Activated T-cell treated with anti-CD3 and anti-CD28 coated beads, Interleukin-2, amount 50 U/mL, for 24 hours (primary cell): ENCODE measurements at regions not wholly inside any gene's neighbourhood (a gene's known extent, or its start where the extent isn't known, plus 50 kb on each side); places are given as distances from the start of the nearest gene placed in this dataset.
A peak's percentile ranks its signal among the peaks of the same experiment; 100 is the strongest.
"Not testable (repeated sequence)": the region's sequence is repeated elsewhere in the genome, so short reads cannot be mapped to it uniquely, and the experiment has no call there.

Source experiments
- DNase-seq: peaks from one replicate; pipeline ENCODE4 v3.0.0-alpha.2; 2020
- H3K27ac Mint-ChIP-seq: 2 replicates; pipeline ENCODE4 v1.8.0; 2020; ENCODE audit warnings: mild to moderate bottlenecking, mixed read lengths
- H3K27me3 Mint-ChIP-seq: 2 replicates; pipeline ENCODE4 v1.8.0; 2020; ENCODE audit warnings: mixed read lengths
- H3K36me3 Mint-ChIP-seq: 2 replicates; pipeline ENCODE4 v1.8.0; 2020; ENCODE audit warnings: low read depth, mixed read lengths
- H3K4me1 Mint-ChIP-seq: 2 replicates; pipeline ENCODE4 v1.8.0; 2020; ENCODE audit warnings: low read depth, mixed read lengths
- H3K4me3 Mint-ChIP-seq: 2 replicates; pipeline ENCODE4 v1.8.0; 2020; ENCODE audit warnings: mild to moderate bottlenecking, moderate library complexity, mixed read lengths
- H3K9me3 Mint-ChIP-seq: 2 replicates; pipeline ENCODE4 v1.8.0; 2020; ENCODE audit warnings: mixed read lengths

DNA sequence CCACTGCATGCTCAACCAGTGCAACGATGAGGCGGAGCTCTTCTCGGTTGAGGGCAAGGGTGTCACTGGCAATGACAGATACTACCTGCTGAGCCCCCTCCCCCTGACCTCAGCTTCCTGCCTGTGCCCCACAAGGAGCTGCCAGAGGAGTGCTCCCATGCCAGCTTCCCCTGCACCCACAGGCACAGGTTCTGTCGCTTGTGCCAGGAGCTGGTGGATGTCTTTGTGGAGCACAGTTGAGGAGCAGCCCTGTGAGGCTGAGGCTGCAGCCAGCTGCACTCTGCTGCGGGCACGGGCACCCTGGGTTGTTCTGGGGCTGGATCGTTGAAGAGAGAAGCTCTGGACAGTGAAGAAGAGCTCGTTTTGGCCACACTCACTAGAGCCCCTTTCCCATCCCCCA, 165.3 kb upstream of the ZNF267 start:
- Mint-ChIP-seq H3K36me3 (peaks cover 70% of the 10 kb centered on the region), H3K9me3 (no peaks in the 10 kb centered on the region), H3K27me3 (no peaks in the 10 kb centered on the region), H3K4me3 (no peak overlapping the region), H3K27ac (peak overlapping the region; percentile 14), H3K4me1 (peaks cover 40% of the 10 kb centered on the region)
- peak; percentile 45 for DNase-seq

GRCh38 chr16:31709181-31709580, 164.4 kb upstream of the ZNF267 start:
- H3K9me3 Mint-ChIP-seq = peaks cover under 1% of the 10 kb centered on the region
- H3K27me3 Mint-ChIP-seq = no peaks in the 10 kb centered on the region
- peaks cover 43% of the 10 kb centered on the region for H3K4me1 Mint-ChIP-seq
- peaks cover 69% of the 10 kb centered on the region for H3K36me3 Mint-ChIP-seq
- DNase-seq = no peak
- peak overlapping the region; percentile 12 for H3K27ac Mint-ChIP-seq
- no peak overlapping the region for H3K4me3 Mint-ChIP-seq

GRCh38 chr16:31710134-31710533, 163.5 kb upstream of the ZNF267 start:
- DNase-seq = no peak
- Mint-ChIP-seq H3K4me1 (peaks cover 52% of the 10 kb centered on the region), H3K9me3 (peaks cover 4% of the 10 kb centered on the region), H3K27me3 (no peaks in the 10 kb centered on the region), H3K36me3 (peaks cover 69% of the 10 kb centered on the region), H3K4me3 (no peak overlapping the region), H3K27ac (peak overlapping the region; percentile 14)

DNA sequence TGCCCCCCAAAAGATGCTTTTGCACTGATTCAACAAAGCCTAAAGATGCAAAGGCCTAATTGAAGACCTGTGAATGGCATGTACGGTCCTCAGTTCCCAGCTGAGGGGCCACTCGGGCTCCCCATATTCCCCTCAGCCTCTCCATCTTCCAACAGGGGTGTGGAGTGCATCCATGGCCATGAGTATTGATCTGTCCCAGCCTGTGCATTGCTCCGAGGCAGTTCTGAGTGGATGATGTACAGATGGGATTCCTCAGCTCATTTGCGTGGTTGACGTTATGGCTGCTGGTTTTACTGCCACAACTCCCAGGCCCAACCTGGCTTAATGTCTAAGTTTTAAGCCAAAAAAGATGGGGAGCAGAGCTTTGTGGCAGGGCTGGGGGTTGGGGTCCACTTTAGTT, 162.7 kb upstream of the ZNF267 start:
- Mint-ChIP-seq H3K27ac (no peak overlapping the region), H3K9me3 (peaks cover 4% of the 10 kb centered on the region), H3K4me1 (peaks cover 60% of the 10 kb centered on the region), H3K4me3 (no peak overlapping the region), H3K36me3 (peaks cover 69% of the 10 kb centered on the region), H3K27me3 (no peaks in the 10 kb centered on the region)
- DNase-seq = no peak

- no peak for DNase-seq
- Mint-ChIP-seq H3K36me3 (peaks cover 69% of the 10 kb centered on the region), H3K27ac (no peak overlapping the region), H3K4me1 (peaks cover 60% of the 10 kb centered on the region), H3K4me3 (no peak overlapping the region), H3K27me3 (no peaks in the 10 kb centered on the region), H3K9me3 (peaks cover 4% of the 10 kb centered on the region)
Measured at GRCh38 chr16:31711344-31711845, 162.2 kb upstream of the ZNF267 start.

GRCh38 chr16:31712064-31712540, 161.5 kb upstream of the ZNF267 start:
- Mint-ChIP-seq H3K4me3 (no peak overlapping the region), H3K9me3 (peaks cover 4% of the 10 kb centered on the region), H3K36me3 (peaks cover 69% of the 10 kb centered on the region), H3K27ac (peak overlapping the region; percentile 29), H3K4me1 (peaks cover 59% of the 10 kb centered on the region), H3K27me3 (no peaks in the 10 kb centered on the region)
- DNase-seq = no peak

GRCh38 chr16:31713071-31713944, 160.3 kb upstream of the ZNF267 start:
- Mint-ChIP-seq H3K36me3 (peaks cover 69% of the 10 kb centered on the region), H3K9me3 (peaks cover 4% of the 10 kb centered on the region), H3K4me3 (peak overlapping the region; percentile 98), H3K4me1 (peaks cover 56% of the 10 kb centered on the region), H3K27ac (peak overlapping the region; percentile 99), H3K27me3 (no peaks in the 10 kb centered on the region)
- peak; percentile 91 for DNase-seq

DNA sequence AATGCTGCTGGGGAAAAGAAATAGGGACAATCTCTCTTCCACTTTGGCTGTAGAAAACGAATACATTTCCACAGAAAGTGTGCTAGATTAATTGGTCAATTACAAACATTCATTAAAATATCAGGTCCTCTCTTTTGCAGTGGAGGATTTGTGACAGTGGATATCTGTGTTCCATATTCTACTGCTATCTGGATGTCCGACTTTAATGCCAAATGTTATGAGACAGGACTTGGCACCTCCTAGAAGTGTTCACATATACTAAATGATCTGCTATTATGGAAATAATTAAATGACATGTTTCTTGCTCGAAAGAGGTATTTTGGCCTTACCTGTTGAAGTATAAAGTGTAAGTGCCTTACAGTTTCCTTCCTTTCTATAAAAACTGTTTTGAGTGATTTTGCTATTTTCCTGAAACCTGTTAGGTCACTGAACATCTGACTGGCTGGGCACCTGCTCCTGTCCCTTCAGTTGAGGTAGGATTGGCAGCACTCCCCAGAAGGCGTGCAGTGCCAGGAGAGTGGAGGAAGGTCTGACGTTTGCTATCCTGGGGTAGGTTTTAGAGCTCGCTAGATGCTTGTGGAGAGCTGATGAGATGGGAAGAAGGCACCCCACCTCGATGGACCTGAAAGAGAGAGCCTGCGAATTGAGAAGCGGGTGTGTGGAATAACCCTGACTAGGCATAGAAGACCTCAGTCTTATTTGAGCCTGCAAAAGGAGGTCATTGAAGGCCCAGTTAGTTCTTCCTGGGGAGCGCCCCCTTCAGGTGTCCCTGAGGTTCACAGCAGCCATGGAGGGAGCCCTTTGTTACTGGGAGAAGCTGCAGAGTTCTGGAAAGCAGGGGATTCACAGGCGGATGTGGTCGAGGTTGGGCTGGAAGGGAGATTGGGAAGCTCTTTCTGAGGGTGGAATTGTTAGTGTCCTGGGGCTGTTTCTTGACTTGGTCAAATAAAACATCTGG, 159.4 kb upstream of the ZNF267 start:
- H3K36me3 Mint-ChIP-seq = peaks cover 71% of the 10 kb centered on the region
- peak overlapping the region; percentile 98 for H3K4me3 Mint-ChIP-seq
- DNase-seq = no peak
- H3K4me1 Mint-ChIP-seq = peaks cover 54% of the 10 kb centered on the region
- no peaks in the 10 kb centered on the region for H3K27me3 Mint-ChIP-seq
- H3K27ac Mint-ChIP-seq = peak overlapping the region; percentile 99
- H3K9me3 Mint-ChIP-seq = peaks cover 4% of the 10 kb centered on the region

DNA sequence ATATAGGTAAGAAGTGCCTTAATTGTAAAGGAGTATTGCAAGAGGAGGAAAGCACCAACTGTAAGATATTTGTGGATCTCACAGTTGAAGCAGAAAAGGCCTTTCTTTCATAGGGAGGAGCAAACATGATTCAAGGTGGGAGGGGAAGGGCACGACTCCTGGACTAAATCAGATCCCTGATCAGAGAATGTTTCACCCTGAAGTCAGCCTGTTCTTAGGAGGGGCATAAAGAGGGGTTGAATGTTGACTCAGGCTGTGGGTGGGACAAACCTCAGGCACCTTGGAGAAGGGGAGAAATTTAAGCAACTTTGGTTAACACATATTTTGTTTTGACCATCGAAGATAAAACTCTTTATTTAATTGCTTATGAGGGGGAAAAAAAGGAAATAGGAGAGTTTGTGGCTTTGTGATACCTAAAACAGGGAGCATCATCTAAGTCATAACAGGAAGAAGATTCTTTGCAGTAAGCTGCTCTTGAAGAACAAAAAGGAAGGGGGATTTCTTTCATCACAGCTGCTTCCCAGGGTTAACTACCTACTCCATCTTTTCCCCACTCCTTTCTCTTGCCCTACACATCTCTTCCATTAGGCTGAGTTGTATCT, 158.6 kb upstream of the ZNF267 start:
- Mint-ChIP-seq H3K27me3 (no peaks in the 10 kb centered on the region), H3K4me3 (peak overlapping the region; percentile 98), H3K27ac (peak overlapping the region; percentile 99), H3K9me3 (peaks cover 4% of the 10 kb centered on the region), H3K4me1 (peaks cover 55% of the 10 kb centered on the region), H3K36me3 (peaks cover 70% of the 10 kb centered on the region)
- DNase-seq = no peak

GRCh38 chr16:31715915-31716314, 157.7 kb upstream of the ZNF267 start:
- DNase-seq = no peak
- Mint-ChIP-seq H3K9me3 (peaks cover 7% of the 10 kb centered on the region), H3K36me3 (peaks cover 75% of the 10 kb centered on the region), H3K4me3 (no peak overlapping the region), H3K4me1 (peaks cover 61% of the 10 kb centered on the region), H3K27me3 (no peaks in the 10 kb centered on the region), H3K27ac (peak overlapping the region; percentile 99)

DNA sequence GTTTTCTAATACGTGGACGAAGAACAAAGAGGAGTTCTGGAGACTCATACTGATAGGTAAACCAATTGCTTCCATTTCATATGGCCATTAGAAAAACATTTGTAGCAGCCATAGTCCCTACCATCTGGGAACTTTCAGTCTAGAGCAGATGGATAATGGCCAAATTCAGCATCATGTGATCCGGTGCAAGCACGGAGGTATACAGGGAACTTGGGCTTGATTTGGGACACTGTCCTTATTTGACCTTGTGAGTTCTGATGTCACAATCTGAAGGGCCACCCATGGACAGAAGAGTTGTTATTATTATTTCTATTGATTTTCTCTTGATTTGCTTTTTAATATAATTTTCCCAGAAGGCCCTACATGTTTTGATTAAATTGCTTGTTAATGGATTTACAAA, 154.6 kb upstream of the ZNF267 start:
- no peaks in the 10 kb centered on the region for H3K27me3 Mint-ChIP-seq
- DNase-seq = no peak
- H3K36me3 Mint-ChIP-seq = peaks cover 92% of the 10 kb centered on the region
- H3K9me3 Mint-ChIP-seq = peaks cover 16% of the 10 kb centered on the region
- H3K4me3 Mint-ChIP-seq = no peak overlapping the region
- peaks cover 48% of the 10 kb centered on the region for H3K4me1 Mint-ChIP-seq
- no peak overlapping the region for H3K27ac Mint-ChIP-seq

DNA sequence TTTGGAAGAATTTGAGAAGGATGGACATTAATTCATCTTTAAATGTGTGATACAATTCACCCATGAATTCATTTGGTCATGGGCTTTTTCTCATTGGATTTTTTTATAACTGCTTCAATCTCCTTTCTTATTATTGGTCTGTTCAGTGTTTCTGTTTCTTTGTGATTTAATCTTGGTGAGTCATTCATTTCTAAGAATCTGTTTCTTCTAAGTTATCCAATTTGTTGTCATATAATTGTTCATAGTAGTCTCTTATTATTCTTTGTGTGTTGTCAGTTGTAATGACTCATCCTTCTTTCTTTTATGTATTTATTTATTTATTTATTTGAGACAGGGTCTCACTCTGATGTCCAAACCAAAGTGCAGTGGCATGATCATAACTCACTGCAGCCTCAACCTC, 146.1 kb upstream of the ZNF267 start:
- H3K9me3 Mint-ChIP-seq = peaks cover 61% of the 10 kb centered on the region
- H3K4me1 Mint-ChIP-seq = peaks cover 19% of the 10 kb centered on the region
- no peak for DNase-seq
- peaks cover 95% of the 10 kb centered on the region for H3K36me3 Mint-ChIP-seq
- H3K4me3 Mint-ChIP-seq = no peak overlapping the region
- no peaks in the 10 kb centered on the region for H3K27me3 Mint-ChIP-seq
- no peak overlapping the region for H3K27ac Mint-ChIP-seq

- H3K36me3 Mint-ChIP-seq = peaks cover 95% of the 10 kb centered on the region
- H3K27me3 Mint-ChIP-seq = no peaks in the 10 kb centered on the region
- peaks cover 64% of the 10 kb centered on the region for H3K9me3 Mint-ChIP-seq
- H3K27ac Mint-ChIP-seq = no peak overlapping the region
- H3K4me1 Mint-ChIP-seq = peaks cover 7% of the 10 kb centered on the region
- H3K4me3 Mint-ChIP-seq = no peak overlapping the region
- no peak for DNase-seq
Measured at GRCh38 chr16:31734265-31734664, 139.3 kb upstream of the ZNF267 start.

DNA sequence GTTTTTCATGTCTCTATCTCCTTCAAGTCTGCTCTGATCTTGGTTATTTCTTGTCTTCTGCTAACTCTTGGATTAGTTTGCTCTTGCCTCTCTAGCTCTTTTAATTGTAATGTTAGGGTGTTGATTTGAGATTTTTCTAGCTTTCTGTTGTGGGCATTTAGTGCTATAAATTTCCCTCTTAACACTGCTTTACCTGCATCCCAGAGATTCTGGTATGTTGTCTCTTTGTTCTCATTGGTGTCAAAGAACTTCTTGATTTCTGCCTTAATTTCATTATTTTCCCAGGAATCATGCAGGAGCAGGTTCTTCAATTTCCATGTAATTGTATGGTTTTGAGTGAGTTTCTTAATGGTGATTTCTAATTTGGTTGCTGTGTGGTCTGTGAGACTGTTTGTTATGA, 128.5 kb upstream of the ZNF267 start:
- H3K4me3 Mint-ChIP-seq, H3K27me3 Mint-ChIP-seq, H3K27ac Mint-ChIP-seq, DNase-seq, H3K4me1 Mint-ChIP-seq: not testable (repeated sequence)
- Mint-ChIP-seq H3K36me3 (peaks cover 99% of the 10 kb centered on the region), H3K9me3 (peaks cover 81% of the 10 kb centered on the region)
